Pancreas (tissue), 10 donors: ENCODE measurements at regions not wholly inside any gene's neighbourhood (a gene's known extent, or its start where the extent isn't known, plus 50 kb on each side); places are given as distances from the start of the nearest gene placed in this dataset.

ENCODE experiments used
- ATAC-seq, 4 donors: fragments of 200-7000 bp; cut with Tn5 transposase; one replicate each; pipeline versions ENCODE4 v1.8.0 to v1.9.1; 2020; ENCODE audit warnings: mild to moderate bottlenecking in 4 of 4, moderate library complexity in 4 of 4
- DNase-seq, 6 donors: peaks; one replicate each; pipeline ENCODE4 v3.0.0-alpha.2; 2020
- FAIRE-seq: peaks from 2 replicates; lab custom pipeline; 2012; peaks lifted over from hg19 to GRCh38; lab: Jason Lieb, UNC
- H3K27ac ChIP-seq, 4 donors: fragments of 200-600 bp; sonication (generic); 1 replicate in 3 of 4; 2 replicates in 1 of 4; pipeline versions ENCODE4 v1.5.0 to v1.8.0; 2020
- H3K27me3 ChIP-seq, 4 donors: fragments of 200-600 bp; one replicate each; pipeline ENCODE4 v1.8.0; 2021
- H3K36me3 ChIP-seq, 3 donors: fragments of 200-600 bp; sonication (generic) in 1 of 3; one replicate each; pipeline versions ENCODE4 v1.5.0 to v1.8.0; 2020 to 2021
- H3K4me1 ChIP-seq, 3 donors: fragments of 200-600 bp; one replicate each; pipeline ENCODE4 v1.8.0; 2021
- H3K4me3 ChIP-seq, 4 donors: fragments of 200-600 bp; sonication (generic) in 2 of 4; one replicate each; pipeline versions ENCODE4 v1.5.0 to v1.8.0; 2020 to 2021
- H3K9me3 ChIP-seq, 4 donors: fragments of 200-600 bp; one replicate each; pipeline ENCODE4 v1.8.0; 2021
- WGBS, 2 donors: extraction: QIAGEN DNeasy Blood & Tissue Kit; methylation state at CpG; one replicate each; pipeline ENCODE4 v1.1.7; 2013; 5-methylcytosine and 5-hydroxymethylcytosine counted together
- intact Hi-C, 3 donors: fragments of 100-400 bp; cut with DNase I; formaldehyde crosslinking; loops; one replicate each; pipeline versions ENCODE4 v1.11.1 to v1.14.2; 2022
- TF ChIP-seq, protein P1 (sequence below), 4 donors: fragments of 200-600 bp; sonication (generic) in 3 of 4; IDR thresholded peaks; one replicate each; pipeline versions ENCODE4 v1.5.0 to v1.8.0; 2021; ENCODE audit warnings: antibody characterized with exemption in 4 of 4
- donor health status: healthy with polysubstance abuse.
- donor health status: DM: no; HTN: no; CAD: no; lungs with moderate emphysema.
- donor health status: DM: no; HTN: no; CAD: no.
- donor health status: control.
- donor health status: control.
- donor health status: Bipolar disorder and iron deficiency.
- donor health status: DM: yes; HTN: yes; CAD: no.
- donor health status: DM: no; HTN: no; CAD: no.
- donor health status: DM: no; HTN: no; CAD: no.
- donor health status: DM: yes; HTN: yes; CAD: no.

DNA sequence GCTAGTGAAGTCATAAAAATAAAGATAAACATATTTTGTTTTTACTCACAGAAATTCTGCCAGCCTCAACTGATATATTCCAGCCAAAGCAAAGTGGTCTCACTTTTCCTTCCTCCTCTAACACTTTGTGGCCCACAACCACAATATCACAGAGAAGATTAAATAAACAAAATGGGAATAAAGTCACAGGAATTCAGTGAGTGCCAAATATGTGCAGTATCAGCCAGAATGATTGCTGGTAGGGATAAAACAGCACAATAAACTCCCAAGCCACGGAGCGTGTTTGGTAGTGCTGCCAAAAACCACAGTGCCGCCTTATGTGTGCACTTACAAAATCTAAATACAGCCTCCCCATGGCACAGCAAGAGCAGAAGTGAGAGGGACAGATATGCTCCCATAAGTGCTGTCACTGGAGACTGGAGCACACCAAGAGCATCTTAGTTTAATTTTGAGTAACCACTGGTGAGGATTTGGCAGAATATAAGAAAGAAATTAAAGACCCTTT lies 155.8 kb downstream of the POM121L12 start:
- no peaks in the 10 kb centered on the region for H3K9me3 ChIP-seq
- ATAC-seq, result no peak
- intact Hi-C loops, result no loop called here
- H3K27me3 ChIP-seq, result no peaks in the 10 kb centered on the region
- H3K27ac ChIP-seq, result no peak overlapping the region
- no peaks in the 10 kb centered on the region for H3K36me3 ChIP-seq
- 54 to 60% methylated on average over 3 of the region's 3 CpGs for WGBS, 2 donors
- TF ChIP-seq, protein P1, sequence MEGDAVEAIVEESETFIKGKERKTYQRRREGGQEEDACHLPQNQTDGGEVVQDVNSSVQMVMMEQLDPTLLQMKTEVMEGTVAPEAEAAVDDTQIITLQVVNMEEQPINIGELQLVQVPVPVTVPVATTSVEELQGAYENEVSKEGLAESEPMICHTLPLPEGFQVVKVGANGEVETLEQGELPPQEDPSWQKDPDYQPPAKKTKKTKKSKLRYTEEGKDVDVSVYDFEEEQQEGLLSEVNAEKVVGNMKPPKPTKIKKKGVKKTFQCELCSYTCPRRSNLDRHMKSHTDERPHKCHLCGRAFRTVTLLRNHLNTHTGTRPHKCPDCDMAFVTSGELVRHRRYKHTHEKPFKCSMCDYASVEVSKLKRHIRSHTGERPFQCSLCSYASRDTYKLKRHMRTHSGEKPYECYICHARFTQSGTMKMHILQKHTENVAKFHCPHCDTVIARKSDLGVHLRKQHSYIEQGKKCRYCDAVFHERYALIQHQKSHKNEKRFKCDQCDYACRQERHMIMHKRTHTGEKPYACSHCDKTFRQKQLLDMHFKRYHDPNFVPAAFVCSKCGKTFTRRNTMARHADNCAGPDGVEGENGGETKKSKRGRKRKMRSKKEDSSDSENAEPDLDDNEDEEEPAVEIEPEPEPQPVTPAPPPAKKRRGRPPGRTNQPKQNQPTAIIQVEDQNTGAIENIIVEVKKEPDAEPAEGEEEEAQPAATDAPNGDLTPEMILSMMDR (IDR thresholded peaks at IDR 0.05), result no peak
- no peaks in the 10 kb centered on the region for H3K4me1 ChIP-seq
- no peak for DNase-seq
- FAIRE-seq, result no peak
- H3K4me3 ChIP-seq, result no peak overlapping the region

DNA sequence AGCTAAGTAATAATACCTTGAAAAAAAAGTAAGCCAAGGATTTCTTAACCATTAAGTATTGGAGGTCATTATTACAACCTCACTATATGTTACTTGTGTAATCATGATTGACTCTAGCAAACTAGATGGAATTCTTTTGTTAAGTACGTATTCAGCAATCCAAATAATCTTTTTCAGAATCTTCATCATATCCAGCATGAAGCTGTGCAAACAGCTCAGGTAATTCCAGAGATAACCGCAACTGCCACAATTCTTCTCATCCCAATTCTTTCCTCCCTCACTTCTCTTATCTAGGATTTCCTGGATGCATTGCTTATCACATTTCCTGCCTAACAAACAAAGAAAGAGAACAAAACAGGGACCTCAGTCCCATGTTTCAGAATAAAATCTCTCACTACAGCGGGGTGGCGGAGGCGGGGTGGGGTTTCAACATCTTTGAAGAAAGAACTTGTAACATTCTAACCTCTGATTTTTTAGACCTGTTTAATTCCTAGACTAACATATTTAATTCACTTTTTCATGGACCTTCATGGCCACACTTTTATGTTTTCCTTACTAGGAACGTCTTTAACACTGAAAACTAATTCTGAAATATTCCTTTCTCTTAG lies 156.5 kb downstream of the POM121L12 start:
- WGBS, 2 donors, result 16 to 23% methylated on average over 6 of the region's 6 CpGs
- intact Hi-C loops, result no loop called here
- no peak for DNase-seq
- Histone ChIP-seq H3K36me3 (no peaks in the 10 kb centered on the region), H3K27me3 (no peaks in the 10 kb centered on the region), H3K4me3 (no peak overlapping the region), H3K27ac (no peak overlapping the region), H3K4me1 (no peaks in the 10 kb centered on the region), H3K9me3 (no peaks in the 10 kb centered on the region)
- no peak for FAIRE-seq
- ATAC-seq, result no peak
- TF ChIP-seq, protein P1 (IDR thresholded peaks at IDR 0.05), result no peak

DNA sequence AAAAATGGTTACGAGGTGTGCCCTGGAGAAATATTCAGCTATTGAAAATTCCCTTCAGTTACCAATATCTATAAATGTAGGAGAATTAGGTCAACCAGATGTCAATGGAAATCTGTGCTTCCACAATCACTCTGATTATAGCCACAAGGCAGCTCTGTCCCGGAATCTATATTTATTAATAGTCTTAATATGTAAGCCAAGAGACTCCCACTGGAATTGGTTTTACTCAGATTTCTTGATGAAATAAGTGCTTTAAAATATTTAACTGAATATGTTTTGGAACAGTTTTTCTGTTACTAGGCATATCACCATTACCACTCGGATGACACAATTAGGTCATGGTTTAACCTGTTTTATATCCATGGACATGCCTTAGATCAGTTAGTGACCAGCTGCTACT lies 169.6 kb downstream of the POM121L12 start:
- intact Hi-C loops, result no loop called here
- no peaks in the 10 kb centered on the region for H3K9me3 ChIP-seq
- H3K4me1 ChIP-seq, result no peaks in the 10 kb centered on the region
- DNase-seq (no peak), FAIRE-seq (no peak), ATAC-seq (no peak)
- no peak overlapping the region for H3K27ac ChIP-seq
- 49 to 66% methylated on average over 3 of the region's 3 CpGs for WGBS, 2 donors
- no peaks in the 10 kb centered on the region for H3K27me3 ChIP-seq
- TF ChIP-seq, protein P1 (IDR thresholded peaks at IDR 0.05), result no peak
- H3K36me3 ChIP-seq, result no peaks in the 10 kb centered on the region
- H3K4me3 ChIP-seq, result no peak overlapping the region

DNA sequence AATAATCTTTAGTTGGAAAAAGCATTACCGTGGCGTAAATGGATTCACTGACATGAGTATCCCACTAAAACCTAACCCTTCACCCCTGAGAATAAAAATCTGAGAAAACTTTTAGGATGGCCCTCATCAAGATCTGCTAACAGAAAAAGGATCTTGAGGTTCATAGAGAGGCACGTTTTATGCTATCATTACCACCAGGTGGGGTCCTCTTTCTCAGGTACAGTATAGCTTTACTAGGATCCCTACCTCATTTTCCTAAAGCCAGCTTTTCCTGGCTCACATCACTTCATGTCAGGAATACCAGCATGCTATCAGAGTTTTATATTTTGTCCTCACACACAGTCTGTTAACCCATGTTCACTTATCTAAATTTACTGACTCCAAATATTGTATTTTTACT lies 173.7 kb downstream of the POM121L12 start:
- no peak overlapping the region for H3K4me3 ChIP-seq
- no peak for FAIRE-seq
- H3K4me1 ChIP-seq, result no peaks in the 10 kb centered on the region
- TF ChIP-seq, protein P1 (IDR thresholded peaks at IDR 0.05), result no peak
- ATAC-seq, result no peak
- no peak overlapping the region for H3K27ac ChIP-seq
- H3K27me3 ChIP-seq, result no peaks in the 10 kb centered on the region
- H3K9me3 ChIP-seq, result no peaks in the 10 kb centered on the region
- H3K36me3 ChIP-seq, result no peaks in the 10 kb centered on the region
- WGBS, 2 donors, result 59 to 61% methylated on average over 3 of the region's 3 CpGs
- no peak for DNase-seq
- intact Hi-C loops, result no loop called here

DNA sequence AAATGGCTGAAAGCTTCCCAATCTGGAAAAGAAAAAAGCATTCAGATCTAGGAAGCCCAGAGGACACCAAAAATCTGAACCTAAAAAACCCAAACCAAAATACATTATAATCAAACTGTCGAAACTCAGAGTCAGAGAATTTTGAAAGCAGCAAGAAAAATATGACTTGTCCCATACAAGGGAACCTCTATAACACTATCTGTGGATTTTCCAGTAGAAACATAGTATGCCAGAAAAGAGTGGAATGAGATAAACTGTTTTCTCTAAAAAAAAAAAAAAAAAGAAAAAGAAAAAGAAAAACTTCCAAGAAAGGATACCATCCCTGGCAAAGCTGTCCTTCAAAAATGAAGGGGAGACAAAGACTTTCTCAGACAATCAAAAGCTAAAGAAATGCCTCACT lies 179.0 kb downstream of the POM121L12 start:
- H3K4me1 ChIP-seq, result no peaks in the 10 kb centered on the region
- 60 to 66% methylated on average over 1 of the region's 1 CpG for WGBS, 2 donors
- H3K4me3 ChIP-seq, result no peak overlapping the region
- FAIRE-seq (no peak), ATAC-seq (no peak), DNase-seq (no peak)
- no peaks in the 10 kb centered on the region for H3K36me3 ChIP-seq
- H3K27me3 ChIP-seq, result peaks cover 0 to 7% (median 0%) of the 10 kb centered on the region in 4 donors
- no peaks in the 10 kb centered on the region for H3K9me3 ChIP-seq
- intact Hi-C loops, result no loop called here
- TF ChIP-seq, protein P1 (IDR thresholded peaks at IDR 0.05), result no peak
- H3K27ac ChIP-seq, result no peak overlapping the region
